SK-MEL-5 (cell line): ENCODE measurements at regions not wholly inside any gene's neighbourhood (a gene's known extent, or its start where the extent isn't known, plus 50 kb on each side); places are given as distances from the start of the nearest gene placed in this dataset.
"Not testable (repeated sequence)": the region's sequence is repeated elsewhere in the genome, so short reads cannot be mapped to it uniquely, and the experiment has no call there.

Source experiments
- DNase-seq: peaks from one replicate; pipeline ENCODE4 v3.0.0-alpha.2; 2016; ENCODE audit warnings: low read depth, low spot score
- in situ Hi-C: cut with HindIII; loops from 2 replicates; pipeline ENCODE4 v1.10.0; 2016; ENCODE audit warnings: low sequenced_read_pairs, high pct_unique_total_duplicates, low pct_unique_long_range_greater_than_20kb

DNA sequence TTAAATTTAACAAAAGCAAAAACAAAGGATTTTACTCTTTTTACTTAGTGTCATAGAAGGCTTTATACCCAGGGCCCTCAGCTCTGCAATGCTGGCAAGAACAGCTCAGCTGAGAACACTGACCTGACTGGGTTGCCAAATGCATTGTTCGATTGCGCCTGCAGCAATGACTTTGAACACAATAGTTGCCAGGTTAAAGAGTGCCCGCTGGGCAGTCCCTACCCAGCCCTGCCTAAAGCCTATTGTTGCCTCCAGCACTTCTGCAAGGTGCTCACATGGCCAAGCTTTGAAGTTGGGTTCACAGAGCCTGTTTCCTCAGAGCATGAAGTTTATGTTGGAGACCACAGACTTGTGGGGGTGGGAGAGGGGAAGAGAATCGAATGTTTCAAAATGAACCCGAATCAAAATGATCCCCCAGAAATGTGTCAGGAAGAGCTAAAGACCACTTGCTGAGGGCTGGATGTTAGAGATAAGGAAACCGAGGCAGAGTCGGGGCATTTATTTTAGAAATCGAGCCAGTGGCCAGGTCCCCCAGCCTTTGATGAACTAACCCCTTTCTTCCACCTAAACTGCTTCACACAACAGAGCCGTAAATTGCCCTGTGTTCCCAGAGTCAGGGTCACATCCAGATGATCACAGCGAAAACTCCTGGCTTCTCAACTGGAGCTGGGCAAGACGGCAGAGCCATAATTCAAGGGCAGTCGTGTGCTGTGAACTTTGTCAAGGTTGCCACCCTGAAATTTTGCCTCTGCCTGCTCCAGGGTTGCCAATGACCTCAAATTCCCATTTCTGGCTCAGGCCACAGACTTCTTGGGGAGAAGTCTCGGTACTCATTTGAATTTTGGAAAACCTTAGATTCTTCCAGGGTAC lies 55.0 kb downstream of the FOXA2 start:
- in situ Hi-C loops = no loop called here
- DNase-seq = no peak

DNA sequence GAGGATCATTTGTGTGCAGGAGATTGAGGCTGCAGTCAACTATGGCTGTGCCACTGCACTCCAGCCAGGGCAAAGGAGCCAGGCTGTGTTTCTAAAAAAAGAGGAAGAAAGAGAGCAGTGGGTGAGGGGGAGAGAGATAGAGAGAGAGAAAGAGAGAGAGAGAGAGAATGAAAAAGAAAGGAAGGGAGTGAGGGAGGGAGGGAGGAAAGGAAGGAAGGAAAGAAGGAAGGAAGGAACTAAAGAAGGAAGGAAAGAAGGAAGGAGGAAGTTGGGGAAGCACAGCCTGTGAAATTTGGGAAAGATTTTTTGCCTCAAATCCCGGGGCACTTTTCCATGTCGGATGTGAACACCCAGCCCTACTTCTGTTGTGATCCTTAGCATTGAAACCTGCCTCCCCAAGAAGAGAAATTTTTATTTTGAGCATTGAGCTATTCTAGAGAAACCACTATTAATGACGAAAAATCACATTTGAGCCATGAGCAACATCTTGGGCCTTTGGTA lies 57.8 kb downstream of the FOXA2 start:
- DNase-seq = no peak
- in situ Hi-C loops = no loop called here

- in situ Hi-C loops = no loop called here
These were observed 58.6 kb downstream of the FOXA2 start for GRCh38 chr20:22525821-22526220.

DNA sequence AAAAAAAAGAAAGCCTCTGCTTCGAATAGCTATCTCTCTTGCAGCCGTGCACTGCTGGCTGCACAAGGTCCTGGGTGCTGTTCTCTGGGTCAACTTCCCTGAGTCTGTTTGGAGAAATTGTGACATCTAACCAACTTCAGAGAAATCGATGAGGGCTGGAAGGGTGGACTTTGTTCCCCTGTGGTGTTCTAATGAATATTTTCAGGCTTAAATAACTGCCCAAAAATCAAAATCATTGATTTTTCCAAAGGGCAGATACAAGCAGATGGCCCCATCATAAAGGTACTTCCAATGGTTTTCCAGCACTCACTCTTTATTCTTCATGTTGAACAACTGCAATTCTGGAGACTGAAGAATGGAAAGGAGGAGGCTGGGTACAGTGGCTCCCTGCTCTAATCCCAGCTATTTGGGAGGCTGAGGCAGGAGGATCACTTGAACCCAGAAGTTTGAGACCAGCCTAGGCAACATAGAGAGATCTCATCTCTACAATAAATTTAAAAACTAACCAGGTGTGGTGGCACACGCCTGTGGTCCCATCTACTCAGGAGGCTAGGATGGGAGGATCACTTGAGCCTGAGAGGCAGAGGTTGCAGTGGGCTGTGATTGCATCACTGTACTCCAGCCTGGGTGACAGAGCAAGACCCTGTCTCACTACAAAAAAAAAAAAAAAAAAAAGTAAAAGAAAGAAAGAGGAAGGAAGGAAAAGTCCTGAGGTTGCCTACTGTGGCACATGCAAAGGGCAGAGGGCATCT lies 59.1 kb downstream of the FOXA2 start:
- DNase-seq = no peak
- in situ Hi-C loops = no loop called here

More at GRCh38 chr20:22525821-22526220, 58.6 kb downstream of the FOXA2 start:
- DNase-seq = no peak

DNA sequence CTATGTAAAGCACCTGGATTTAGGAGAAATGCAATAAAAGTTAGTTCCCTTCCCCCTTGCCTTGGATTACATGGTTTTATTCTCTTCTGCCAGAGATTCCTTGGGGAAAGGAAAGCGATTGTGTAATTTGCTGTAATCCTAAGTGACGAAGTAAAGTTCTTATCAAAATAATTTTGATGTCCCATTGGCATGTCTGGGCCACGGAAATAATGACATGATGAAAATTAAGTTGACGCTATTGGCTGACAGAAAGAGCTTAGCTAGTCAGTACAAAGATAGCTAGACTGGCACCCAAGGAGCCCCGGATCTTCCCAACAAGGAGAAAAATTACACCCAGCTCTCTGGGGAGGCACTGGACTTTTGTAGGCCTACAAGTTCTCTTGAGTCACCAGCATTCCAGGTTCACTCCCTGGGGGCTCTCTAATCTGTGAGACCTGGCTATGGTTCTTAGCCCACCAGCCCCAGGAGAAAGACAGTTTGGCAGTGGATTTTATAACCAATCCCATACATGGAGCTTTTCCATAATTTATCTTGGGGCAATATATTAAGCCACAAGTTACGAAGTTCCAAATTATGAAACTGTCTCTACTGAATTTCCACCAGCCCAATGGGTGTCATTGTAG lies 59.9 kb downstream of the FOXA2 start:
- in situ Hi-C loops = no loop called here
- DNase-seq = no peak

GRCh38 chr20:22523499-22524392 lies 60.6 kb downstream of the FOXA2 start:
- DNase-seq = no peak
- in situ Hi-C loops = no loop called here

- in situ Hi-C loops = no loop called here
These were observed 61.3 kb downstream of the FOXA2 start for GRCh38 chr20:22523128-22523498.

DNA sequence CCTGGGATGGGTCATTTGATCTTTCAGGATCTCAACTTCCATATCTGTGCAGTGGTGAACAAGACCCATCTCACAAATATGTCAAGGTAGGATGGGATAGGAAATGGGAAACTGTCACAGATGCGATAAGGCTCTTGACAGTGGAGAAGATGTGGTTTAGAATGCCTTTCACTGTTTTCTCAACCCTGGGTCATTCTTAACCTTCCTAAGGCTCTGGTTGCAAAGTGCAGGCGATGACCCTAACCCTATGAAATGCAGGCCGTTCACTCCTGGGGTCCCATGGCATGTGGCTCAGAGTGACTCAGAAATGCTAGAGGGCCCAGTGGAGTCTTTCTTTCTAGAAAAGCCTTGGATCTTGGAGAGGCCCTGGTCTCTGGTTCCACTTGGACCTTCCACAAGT lies 61.7 kb downstream of the FOXA2 start:
- DNase-seq = no peak
- in situ Hi-C loops = no loop called here

More at GRCh38 chr20:22523128-22523498, 61.3 kb downstream of the FOXA2 start:
- no peak for DNase-seq

- in situ Hi-C loops, DNase-seq: not testable (repeated sequence)
These were observed 62.4 kb downstream of the FOXA2 start for GRCh38 chr20:22521940-22522339.

- in situ Hi-C loops = no loop called here
- no peak for DNase-seq
These were observed 64.0 kb downstream of the FOXA2 start for GRCh38 chr20:22520381-22520780.

GRCh38 chr20:22515264-22515663 lies 69.1 kb downstream of the FOXA2 start:
- in situ Hi-C loops = no loop called here
- no peak for DNase-seq

DNA sequence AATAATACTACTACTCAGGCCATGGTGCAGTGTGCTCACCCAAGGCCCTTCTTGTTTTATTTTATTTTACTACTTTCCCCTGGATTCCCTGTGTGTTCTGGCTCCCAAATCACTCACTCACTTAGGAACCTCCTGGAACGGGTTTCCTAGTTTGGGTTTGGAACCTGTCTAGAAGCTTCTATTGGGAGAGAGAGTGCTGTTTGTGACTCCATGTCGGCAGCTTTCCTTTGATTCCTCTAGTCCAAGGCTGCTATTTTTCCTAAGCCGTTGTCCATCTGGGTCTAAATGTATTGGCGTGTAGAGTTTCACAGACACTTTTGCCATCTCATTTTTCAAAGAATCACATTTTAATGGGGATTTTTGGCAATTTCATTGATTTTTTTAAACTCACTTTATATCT lies 70.8 kb downstream of the FOXA2 start:
- in situ Hi-C loops = no loop called here

DNA sequence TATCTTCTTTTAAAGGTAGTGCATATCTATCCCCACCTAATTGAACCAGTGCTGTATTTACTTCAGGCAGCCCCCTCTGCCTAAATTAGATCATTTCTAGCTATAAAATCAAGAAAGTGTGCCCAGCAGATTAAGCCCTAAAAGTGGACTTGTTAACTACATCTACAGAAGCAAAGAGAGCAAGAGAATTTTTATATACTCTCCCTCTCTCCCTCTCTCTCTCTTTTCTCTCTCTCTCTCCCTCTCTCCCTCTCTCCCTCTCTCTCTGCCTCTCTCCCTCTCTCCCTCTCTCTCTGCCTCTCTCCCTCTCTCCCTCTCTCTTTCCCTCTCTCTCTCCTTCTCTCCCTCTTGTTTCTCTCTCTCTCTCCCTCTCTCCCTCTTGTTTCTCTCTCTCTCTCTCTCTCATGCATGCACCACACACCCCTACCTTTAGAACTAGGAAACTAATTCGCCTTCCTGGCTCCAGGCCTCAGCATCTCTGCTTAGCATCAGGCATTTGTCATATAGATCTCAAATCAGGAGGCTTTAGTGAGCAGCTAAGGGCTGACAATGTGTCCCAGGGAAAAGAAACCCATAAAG lies 71.4 kb downstream of the FOXA2 start:
- in situ Hi-C loops = no loop called here
- no peak for DNase-seq

More for the DNA sequence above, 70.8 kb downstream of the FOXA2 start:
- no peak for DNase-seq

- no peak for DNase-seq
- in situ Hi-C loops = no loop called here
These were observed 72.1 kb downstream of the FOXA2 start for GRCh38 chr20:22511943-22512910.

DNA sequence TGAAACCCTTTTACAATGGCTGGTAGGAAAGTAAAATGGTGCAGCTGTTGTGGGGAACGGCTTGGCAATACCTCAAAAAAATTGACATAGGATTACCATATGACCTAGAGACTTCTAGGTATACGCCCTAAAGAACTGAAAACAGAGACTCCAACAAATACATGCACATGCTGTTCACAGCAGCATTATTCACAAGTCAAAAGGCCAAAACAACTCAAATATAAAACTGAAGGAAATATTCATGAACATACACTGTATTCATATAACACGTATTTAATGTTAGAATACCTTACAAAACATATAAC lies 74.6 kb downstream of the FOXA2 start:
- in situ Hi-C loops = no loop called here
- DNase-seq = no peak
